HG02981 (cell line): ENCODE measurements at regions not wholly inside any gene's neighbourhood (a gene's known extent, or its start where the extent isn't known, plus 50 kb on each side); places are given as distances from the start of the nearest gene placed in this dataset.
"Not testable (repeated sequence)": the region's sequence is repeated elsewhere in the genome, so short reads cannot be mapped to it uniquely, and the experiment has no call there.

Experiments
- ATAC-seq: cut with Tn5 transposase; IDR thresholded peaks from one replicate; pipeline ENCODE4 v1.9.1; 2021; ENCODE audit warnings: mild to moderate bottlenecking, moderate library complexity; ENCODE audit not compliant: unreplicated experiment

DNA sequence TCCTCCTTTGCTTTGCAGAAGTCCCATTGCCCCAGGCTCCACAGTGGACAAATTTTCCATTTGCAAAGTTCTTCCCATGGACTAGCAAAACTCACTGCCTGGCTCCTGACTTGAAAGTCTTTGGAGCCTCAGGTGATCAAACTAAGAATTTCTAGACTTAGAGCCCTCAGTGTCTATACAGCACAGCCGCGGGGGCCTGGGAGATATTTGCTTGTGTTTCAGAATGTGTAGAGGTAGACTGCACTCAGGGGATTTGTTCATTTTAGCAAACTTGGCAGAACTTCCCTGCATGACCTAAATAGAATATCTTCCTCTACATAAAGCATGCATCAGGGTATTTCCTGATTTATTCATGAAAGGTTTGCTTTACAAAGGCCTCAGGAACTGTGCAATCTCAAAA, 384.2 kb upstream of the ZNF462 start:
- no peak for ATAC-seq

DNA sequence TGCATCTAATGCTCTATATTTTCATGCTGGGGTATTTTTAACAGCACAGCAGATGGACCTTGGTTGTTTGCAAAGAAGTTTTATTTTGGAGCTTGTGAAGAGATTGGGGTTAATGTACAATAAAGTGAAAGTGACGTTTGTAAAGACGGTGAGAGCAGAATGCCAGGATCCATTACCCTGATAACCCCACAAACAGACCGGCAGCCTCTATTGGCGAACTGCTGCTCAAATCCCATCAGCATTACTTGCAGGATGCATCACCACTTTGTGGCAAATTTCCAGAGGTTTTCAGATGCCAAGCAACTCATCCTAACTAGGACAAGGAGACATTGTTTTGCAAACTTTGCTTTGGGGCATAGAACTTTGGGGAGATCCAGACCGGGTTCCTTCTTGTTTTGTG, 383.3 kb upstream of the ZNF462 start:
- ATAC-seq: no peak

GRCh38 chr9:106481013-106481609, 381.9 kb upstream of the ZNF462 start:
- ATAC-seq: no peak

GRCh38 chr9:106482733-106483132, 380.2 kb upstream of the ZNF462 start:
- ATAC-seq: peak; percentile 68

DNA sequence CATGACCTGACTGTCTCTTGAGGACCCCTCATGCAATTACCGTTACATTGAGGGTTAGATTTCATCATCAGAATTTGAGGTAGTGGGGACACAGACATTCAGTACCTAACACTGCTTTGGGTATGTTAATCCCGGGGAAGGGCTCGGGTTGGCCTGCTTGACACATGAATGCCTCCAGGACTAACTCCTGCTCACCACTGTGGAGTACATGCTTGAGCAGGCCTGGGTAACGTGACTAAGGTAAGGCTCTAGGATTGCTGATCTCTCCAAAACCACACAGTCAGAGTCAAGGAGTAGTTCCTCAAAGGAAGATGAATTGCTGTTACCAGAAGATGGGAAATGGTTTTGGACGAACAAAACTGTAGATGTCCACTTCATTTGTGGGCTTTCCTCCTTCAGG, 376.3 kb upstream of the ZNF462 start:
- ATAC-seq: no peak

- no peak for ATAC-seq
Observed at GRCh38 chr9:106487266-106487665, 375.7 kb upstream of the ZNF462 start.

GRCh38 chr9:106492126-106492525, 370.8 kb upstream of the ZNF462 start:
- not testable (repeated sequence) for ATAC-seq

- no peak for ATAC-seq
Observed at GRCh38 chr9:106500171-106500570, 362.8 kb upstream of the ZNF462 start.

DNA sequence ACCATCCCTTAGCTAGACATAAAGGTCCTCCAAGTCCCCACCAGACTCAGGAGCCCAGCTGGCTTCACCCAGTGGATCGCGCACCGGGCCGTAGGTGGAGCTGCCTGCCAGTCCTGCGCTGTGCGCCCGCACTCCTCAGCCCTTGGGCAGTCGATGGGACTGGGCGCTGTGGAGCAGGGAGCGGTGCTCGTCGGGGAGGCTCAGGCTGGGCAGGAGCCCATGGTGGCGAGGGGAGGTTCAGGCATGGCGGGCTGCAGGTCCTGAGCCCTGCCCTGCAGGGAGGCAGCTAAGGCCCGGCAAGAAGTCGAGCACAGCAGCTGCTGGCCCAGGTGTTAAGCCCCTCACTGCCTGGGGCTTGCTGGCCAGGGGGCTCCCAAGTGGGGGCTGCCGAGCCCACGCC, 361.8 kb upstream of the ZNF462 start:
- ATAC-seq: not testable (repeated sequence)

DNA sequence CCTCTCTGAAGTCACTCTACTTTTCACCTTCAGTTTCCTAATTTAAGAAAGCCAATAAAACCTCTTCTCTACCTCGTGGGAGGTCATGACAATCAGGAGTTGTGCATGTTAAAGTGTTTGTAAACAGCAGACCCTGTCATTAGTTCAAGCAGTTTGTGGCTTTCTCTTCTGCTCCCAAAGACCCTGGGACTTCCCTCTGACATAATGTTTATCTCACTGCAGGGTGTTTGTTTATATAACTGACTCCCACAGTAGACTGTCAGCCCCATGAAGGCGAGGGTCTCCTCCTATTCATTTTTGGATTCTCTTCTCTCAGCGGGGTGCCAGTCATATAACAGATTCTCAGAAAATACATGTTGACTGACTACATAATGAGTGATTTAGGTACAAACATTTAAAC, 360.0 kb upstream of the ZNF462 start:
- no peak for ATAC-seq

DNA sequence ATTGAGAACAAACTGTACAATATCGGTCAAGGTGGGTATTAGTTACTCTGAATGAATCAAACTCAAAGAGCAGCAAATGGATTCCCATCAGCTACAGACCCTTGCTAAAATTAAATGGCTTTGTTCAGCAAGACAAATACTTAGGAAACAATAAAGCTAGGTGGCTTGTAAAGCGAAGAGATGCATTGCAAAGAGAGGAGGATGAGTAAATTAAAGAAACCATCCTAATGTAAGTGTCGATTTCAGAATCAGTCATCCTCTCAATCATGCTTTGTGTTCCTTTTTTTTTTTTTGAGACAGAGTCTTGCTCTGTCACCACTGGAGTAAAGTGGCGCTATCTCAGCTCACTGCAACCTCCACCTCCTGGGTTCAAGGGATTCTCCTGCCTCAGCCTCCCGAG, 359.2 kb upstream of the ZNF462 start:
- no peak for ATAC-seq

DNA sequence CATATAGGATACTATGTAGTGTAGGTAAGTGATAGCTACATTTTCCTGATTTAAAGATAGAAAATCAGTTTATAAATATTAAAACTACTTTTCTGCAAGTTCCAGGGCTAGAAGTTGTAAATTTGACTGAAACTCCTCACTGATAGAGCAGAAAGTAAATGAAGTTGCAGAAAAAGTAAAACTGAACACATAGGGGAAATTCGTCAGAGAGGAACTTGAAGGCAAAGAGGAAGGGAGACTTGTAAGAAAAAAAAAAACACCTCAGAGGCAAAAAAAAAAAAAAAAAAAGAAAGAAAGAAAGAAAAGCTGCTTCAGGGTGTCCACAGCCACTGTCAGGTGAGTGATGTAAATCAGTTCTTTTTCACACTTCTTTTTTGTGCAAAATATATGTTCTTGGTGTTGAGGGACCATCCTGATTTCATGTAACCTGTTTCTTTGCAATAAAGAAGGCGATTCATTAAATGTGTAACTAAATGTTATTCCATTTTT, 336.2 kb upstream of the ZNF462 start:
- no peak for ATAC-seq

GRCh38 chr9:106528158-106528557, 334.8 kb upstream of the ZNF462 start:
- ATAC-seq: no peak

GRCh38 chr9:106529616-106530015, 333.4 kb upstream of the ZNF462 start:
- no peak for ATAC-seq

DNA sequence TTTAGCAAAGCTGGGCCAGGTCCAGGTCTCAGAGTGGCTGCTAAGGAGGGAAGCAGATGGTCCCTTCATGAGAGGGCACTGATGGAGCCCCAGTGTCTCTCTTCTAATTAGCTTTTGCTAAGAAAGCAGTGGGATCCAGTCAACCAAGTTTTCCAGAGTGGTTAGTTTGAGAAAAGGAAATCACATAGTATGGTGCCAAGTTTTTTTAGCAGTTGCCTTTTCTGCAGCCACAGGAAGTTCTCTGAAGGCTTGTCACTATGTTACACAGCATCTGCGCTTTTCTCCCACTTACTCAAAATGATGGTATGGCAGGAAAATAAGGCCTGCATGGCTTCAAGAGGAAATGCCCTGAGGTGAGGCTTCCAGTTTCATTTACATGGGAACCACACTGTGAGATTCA, 331.5 kb upstream of the ZNF462 start:
- no peak for ATAC-seq

DNA sequence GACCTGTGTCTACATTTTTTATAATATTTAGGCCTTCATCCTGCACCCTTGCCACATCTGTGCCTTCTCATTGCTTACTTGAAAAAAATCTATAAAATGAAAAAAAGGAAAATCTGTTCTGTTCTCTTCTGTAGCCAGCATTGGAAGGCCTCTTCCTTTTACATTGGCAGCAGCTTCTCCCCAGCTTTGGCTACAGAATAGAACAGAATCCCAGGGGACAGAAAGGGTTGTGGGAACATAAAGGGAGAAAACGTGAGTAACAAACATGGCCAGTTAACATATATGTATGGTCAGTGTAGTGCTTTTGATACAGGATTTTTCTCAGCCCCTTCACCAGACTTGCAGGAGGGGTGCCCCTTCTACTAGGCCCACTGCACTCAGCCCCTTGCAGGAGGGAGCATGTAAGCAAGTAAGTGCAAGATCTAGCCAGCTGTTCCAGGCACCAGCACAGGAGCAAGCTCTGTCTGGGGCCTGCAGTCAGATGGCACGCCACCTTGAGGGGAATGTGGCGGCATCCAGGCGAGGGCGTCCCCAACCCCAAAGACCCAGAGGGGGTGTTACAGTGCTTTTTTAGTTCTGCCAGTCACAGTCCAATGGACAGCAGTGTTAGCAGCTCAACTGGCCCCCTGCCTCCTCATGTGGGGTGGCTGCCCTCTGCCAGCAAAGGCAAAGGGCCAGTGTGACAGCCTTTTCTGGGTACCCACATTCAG, 330.5 kb upstream of the ZNF462 start:
- no peak for ATAC-seq

- ATAC-seq: no peak
Observed at GRCh38 chr9:106534800-106535199, 328.2 kb upstream of the ZNF462 start.

DNA sequence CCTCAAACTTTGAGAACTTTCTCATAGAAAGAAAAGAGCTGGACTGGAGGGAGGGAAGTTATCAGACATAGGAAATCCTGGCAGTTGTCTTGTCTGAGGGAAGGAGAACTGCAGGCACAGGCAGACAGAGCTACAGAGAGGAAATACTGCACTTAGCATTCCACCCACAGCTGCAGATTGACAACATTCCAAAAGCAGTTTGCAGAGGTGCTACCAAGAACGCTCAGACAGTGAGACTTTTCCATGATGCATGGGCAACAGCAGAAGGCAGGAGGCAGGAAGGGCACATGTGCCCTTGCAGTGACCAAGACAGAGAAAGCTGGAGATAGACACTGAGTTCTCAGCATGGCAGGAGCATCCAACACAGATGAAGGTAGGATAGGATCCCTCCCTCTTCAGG, 327.5 kb upstream of the ZNF462 start:
- no peak for ATAC-seq

DNA sequence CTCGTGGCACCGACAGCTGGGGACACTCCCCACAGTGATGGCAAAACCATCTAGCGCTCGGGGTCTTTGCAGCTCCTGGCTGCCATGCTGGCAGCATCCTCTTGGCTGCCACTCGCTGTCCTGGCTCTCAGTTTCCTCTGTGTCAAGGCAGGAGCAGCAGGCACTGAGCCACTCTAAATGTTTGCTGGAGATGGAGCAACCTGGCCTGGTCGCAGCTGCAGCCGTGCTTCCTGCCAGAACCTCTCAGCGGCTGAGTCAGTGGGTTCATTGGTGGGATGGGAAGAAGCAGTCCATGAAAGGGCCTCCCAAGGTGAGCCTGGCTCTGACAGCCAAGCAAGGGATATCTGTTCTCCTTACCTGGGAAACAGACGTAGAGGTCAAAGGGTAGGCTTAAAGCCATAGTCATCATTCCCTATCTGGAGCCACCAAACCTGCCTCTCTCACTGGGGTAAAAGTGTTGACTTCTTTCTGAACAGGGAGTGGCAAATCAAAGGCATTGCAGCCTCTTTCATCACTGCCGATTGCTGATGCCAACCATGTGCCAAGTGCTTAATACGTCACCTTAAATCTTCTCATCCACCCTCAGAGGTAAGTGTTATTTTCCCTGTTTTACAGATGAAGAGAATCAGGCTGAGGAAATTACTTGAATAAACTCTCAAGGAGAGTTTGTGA, 304.8 kb upstream of the ZNF462 start:
- no peak for ATAC-seq

DNA sequence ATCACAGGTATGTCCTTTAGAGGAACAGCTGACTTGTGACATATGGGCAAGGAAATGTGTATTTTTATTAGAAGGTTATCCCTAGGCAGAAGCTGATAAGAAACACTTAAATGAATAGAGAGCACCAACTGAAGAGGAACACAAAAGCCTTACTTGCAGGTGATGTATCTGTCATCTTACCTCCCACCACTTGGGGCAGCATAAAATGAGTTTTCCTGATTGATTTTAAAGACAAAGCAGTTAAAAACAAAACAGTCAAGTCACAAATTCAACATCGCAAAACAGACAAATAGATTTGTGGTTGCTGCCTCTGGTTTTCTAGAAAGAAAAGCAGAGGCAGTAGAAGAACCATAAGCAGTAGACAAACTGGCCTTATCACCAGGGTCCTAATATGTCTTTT, 302.4 kb upstream of the ZNF462 start:
- no peak for ATAC-seq

- ATAC-seq: no peak
Observed at GRCh38 chr9:106575823-106576222, 287.1 kb upstream of the ZNF462 start.

- ATAC-seq: no peak
Observed at GRCh38 chr9:106576232-106576760, 286.7 kb upstream of the ZNF462 start.
